Neuronal stem cell (in vitro differentiated cells): ENCODE measurements at regions not wholly inside any gene's neighbourhood (a gene's known extent, or its start where the extent isn't known, plus 50 kb on each side); places are given as distances from the start of the nearest gene placed in this dataset.

Experiments
- DNase-seq: peaks from one replicate; pipeline ENCODE4 v3.0.0-alpha.2; 2013; ENCODE audit warnings: low spot score
- H2AFZ ChIP-seq: one replicate; pipeline ENCODE4 v1.6.1; 2013; ENCODE audit warnings: mild to moderate bottlenecking, low read length, inconsistent platforms
- H2AK5ac ChIP-seq: 2 replicates; pipeline ENCODE4 v1.6.1; 2013; ENCODE audit warnings: low read depth, mild to moderate bottlenecking, inconsistent platforms, low read length, moderate library complexity, mixed read lengths
- H2BK120ac ChIP-seq: 2 replicates; pipeline ENCODE4 v1.6.1; 2013; ENCODE audit warnings: low read depth, mild to moderate bottlenecking, inconsistent platforms, low read length, moderate library complexity, mixed read lengths
- H2BK12ac ChIP-seq: one replicate; pipeline ENCODE4 v1.6.1; 2013; ENCODE audit warnings: low read length, inconsistent platforms
- H2BK15ac ChIP-seq: 2 replicates; pipeline ENCODE4 v1.6.1; 2013; ENCODE audit warnings: mild to moderate bottlenecking, low read length, inconsistent platforms, mixed read lengths
- H2BK5ac ChIP-seq: one replicate; pipeline ENCODE4 v1.6.1; 2013; ENCODE audit warnings: inconsistent platforms, mild to moderate bottlenecking, low read length, moderate library complexity
- H3K14ac ChIP-seq: one replicate; pipeline ENCODE4 v1.6.1; 2013; ENCODE audit warnings: low read length, inconsistent platforms
- H3K18ac ChIP-seq: 2 replicates; pipeline ENCODE4 v1.6.1; 2013; ENCODE audit warnings: low read length, inconsistent platforms
- H3K23ac ChIP-seq: 2 replicates; pipeline ENCODE4 v1.6.1; 2013; ENCODE audit warnings: low read depth, mild to moderate bottlenecking, mixed read lengths, low read length, inconsistent platforms; ENCODE audit not compliant: poor library complexity
- H3K27ac ChIP-seq: replicated peaks from 3 replicates; pipeline ENCODE4 v1.5.1; 2013; ENCODE audit warnings: low read length, inconsistent platforms
- H3K27me3 ChIP-seq, 3 experiments: 2 replicates each; pipeline ENCODE4 v1.6.1; 2013; ENCODE audit warnings: low read length in 3 of 3, mild to moderate bottlenecking in 2 of 3, inconsistent platforms in 1 of 3, low read depth in 1 of 3, mixed read lengths in 1 of 3, moderate library complexity in 1 of 3; ENCODE audit not compliant: control insufficient read depth in 3 of 3, insufficient read depth in 3 of 3
- H3K36me3 ChIP-seq, 2 donors: replicated peaks in 1 of 2; 2 replicates each; pipeline ENCODE4 v1.6.1; 2013; ENCODE audit warnings: low read length in 2 of 2; ENCODE audit not compliant: control insufficient read depth in 2 of 2, insufficient read depth in 2 of 2
- H3K4ac ChIP-seq: 2 replicates; pipeline ENCODE4 v1.6.1; 2013; ENCODE audit warnings: inconsistent platforms, mild to moderate bottlenecking, low read length, moderate library complexity
- H3K4me1 ChIP-seq, 2 donors: 1 replicate in 1 of 2; 2 replicates in 1 of 2; pipeline ENCODE4 v1.6.1; 2013; ENCODE audit warnings: low read length in 2 of 2, low read depth in 1 of 2; ENCODE audit not compliant: control insufficient read depth in 2 of 2, insufficient read depth in 1 of 2
- H3K4me2 ChIP-seq: one replicate; pipeline ENCODE4 v1.6.1; 2013; ENCODE audit warnings: mild to moderate bottlenecking, low read length, inconsistent platforms; ENCODE audit not compliant: insufficient read depth, poor library complexity, severe bottlenecking
- H3K4me3 ChIP-seq, 2 donors: 2 replicates each; pipeline ENCODE4 v1.5.1; 2013; ENCODE audit warnings: low read length in 2 of 2, mild to moderate bottlenecking in 2 of 2, inconsistent platforms in 1 of 2, moderate library complexity in 1 of 2
- H3K79me1 ChIP-seq: one replicate; pipeline ENCODE4 v1.6.1; 2013; ENCODE audit warnings: low read depth, mild to moderate bottlenecking, inconsistent platforms, low read length, moderate library complexity
- H3K9ac ChIP-seq: one replicate; pipeline ENCODE4 v1.6.1; 2013; ENCODE audit warnings: mild to moderate bottlenecking, low read depth, low read length, inconsistent platforms; ENCODE audit not compliant: poor library complexity
- H3K9me3 ChIP-seq, 2 donors: replicated peaks in 1 of 2; 2 replicates each; pipeline versions ENCODE3 to v1.6.1; 2013; ENCODE audit warnings: low read length in 2 of 2, mild to moderate bottlenecking in 2 of 2, inconsistent platforms in 1 of 2, low read depth in 1 of 2, mixed read lengths in 1 of 2, moderate library complexity in 1 of 2; ENCODE audit not compliant: control insufficient read depth in 2 of 2, insufficient read depth in 1 of 2
- H4K8ac ChIP-seq: one replicate; pipeline ENCODE4 v1.6.1; 2013; ENCODE audit warnings: low read depth, mild to moderate bottlenecking, inconsistent platforms, low read length, moderate library complexity
- H4K91ac ChIP-seq: one replicate; pipeline ENCODE4 v1.6.1; 2013; ENCODE audit warnings: low read length, low read depth, mild to moderate bottlenecking, inconsistent platforms; ENCODE audit not compliant: poor library complexity
- WGBS, 2 donors: extraction: QIAGEN DNeasy Blood & Tissue Kit; methylation state at CpG; one replicate each; pipeline ENCODE4 v1.1.7; 2013; ENCODE audit warnings: missing lambda C conversion rate in 2 of 2, mixed read lengths in 1 of 2; ENCODE audit not compliant: insufficient read length in 2 of 2, insufficient replicate concordance in 1 of 2; ENCODE audit errors: extremely low coverage in 2 of 2; 5-methylcytosine and 5-hydroxymethylcytosine counted together

DNA sequence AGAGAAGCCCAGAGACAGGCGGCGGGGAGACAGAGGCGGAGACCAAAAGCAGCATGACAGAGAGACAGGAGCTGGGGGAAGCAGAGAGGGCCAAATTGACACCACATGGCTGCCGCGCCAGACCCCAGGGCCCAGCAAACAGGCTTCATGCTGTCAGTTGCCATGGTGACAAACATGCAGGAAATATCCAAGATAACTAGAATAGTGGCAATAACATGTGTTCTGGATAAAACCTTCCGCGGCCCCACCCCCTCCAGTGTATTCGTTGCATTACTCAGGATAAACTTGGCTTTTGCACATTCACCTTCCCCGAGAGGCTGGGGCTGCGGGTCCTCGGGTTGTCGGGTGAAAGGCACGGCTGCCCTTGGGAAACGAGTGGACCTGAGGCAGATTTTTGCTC, 49.9 kb upstream of the CDON start:
- no peak overlapping the region for H4K91ac ChIP-seq
- no peak overlapping the region for H4K8ac ChIP-seq
- peaks cover 0 to 84% (median 0%) of the 10 kb centered on the region in 3 experiments for H3K27me3 ChIP-seq
- H3K4me3 ChIP-seq: no peak overlapping the region
- H3K79me1 ChIP-seq: no peaks in the 10 kb centered on the region
- no peak overlapping the region for H2BK120ac ChIP-seq
- no peak overlapping the region for H3K27ac ChIP-seq
- H2BK5ac ChIP-seq: no peak overlapping the region
- H3K9me3 ChIP-seq: no peaks in the 10 kb centered on the region
- no peak overlapping the region for H3K9ac ChIP-seq
- H3K18ac ChIP-seq: no peak overlapping the region
- H2AK5ac ChIP-seq: peak overlapping the region; percentile 77
- no peak overlapping the region for H3K14ac ChIP-seq
- H2AFZ ChIP-seq: no peak overlapping the region
- no peak for DNase-seq
- no peak overlapping the region for H3K4me2 ChIP-seq
- H2BK12ac ChIP-seq: no peak overlapping the region
- H3K23ac ChIP-seq: no peak overlapping the region
- peaks cover 4% of the 10 kb centered on the region in 2 donors for H3K4me1 ChIP-seq
- no CpG with 5 or more reads among the region's 14 CpGs for WGBS, 2 donors
- no peaks in the 10 kb centered on the region for H3K36me3 ChIP-seq
- H3K4ac ChIP-seq: no peak overlapping the region
- no peak overlapping the region for H2BK15ac ChIP-seq
